GM18858 (cell line): ENCODE measurements at regions not wholly inside any gene's neighbourhood (a gene's known extent, or its start where the extent isn't known, plus 50 kb on each side); places are given as distances from the start of the nearest gene placed in this dataset.
"Not testable (repeated sequence)": the region's sequence is repeated elsewhere in the genome, so short reads cannot be mapped to it uniquely, and the experiment has no call there.

Experiments
- ATAC-seq: cut with Tn5 transposase; IDR thresholded peaks from one replicate; pipeline ENCODE4 v1.9.1; 2021; ENCODE audit not compliant: unreplicated experiment

- not testable (repeated sequence) for ATAC-seq
Observed at GRCh38 chr1:121003230-121003629, 113.7 kb downstream of the PPIAL4A start.

GRCh38 chr1:121006826-121007225, 117.3 kb downstream of the PPIAL4A start:
- not testable (repeated sequence) for ATAC-seq

- ATAC-seq: not testable (repeated sequence)
Observed at GRCh38 chr1:121007755-121008154, 118.2 kb downstream of the PPIAL4A start.

GRCh38 chr1:121008512-121009215, 119.1 kb downstream of the PPIAL4A start:
- ATAC-seq: not testable (repeated sequence)

GRCh38 chr1:121009216-121010057, 119.9 kb downstream of the PPIAL4A start:
- ATAC-seq: not testable (repeated sequence)

- not testable (repeated sequence) for ATAC-seq
Observed at GRCh38 chr1:121010141-121010540, 120.6 kb downstream of the PPIAL4A start.

GRCh38 chr1:121013181-121013580, 123.6 kb downstream of the PPIAL4A start:
- not testable (repeated sequence) for ATAC-seq

- not testable (repeated sequence) for ATAC-seq
Observed at GRCh38 chr1:121016182-121017028, 126.8 kb downstream of the PPIAL4A start.

- ATAC-seq: not testable (repeated sequence)
Observed at GRCh38 chr1:121019715-121020349, 130.3 kb downstream of the PPIAL4A start.

- ATAC-seq: not testable (repeated sequence)
Observed at GRCh38 chr1:121020350-121021236, 131.0 kb downstream of the PPIAL4A start.

- not testable (repeated sequence) for ATAC-seq
Observed at GRCh38 chr1:121021716-121022115, 132.1 kb downstream of the PPIAL4A start.

- ATAC-seq: not testable (repeated sequence)
Observed at GRCh38 chr1:121032878-121033494, 143.4 kb downstream of the PPIAL4A start.

- ATAC-seq: not testable (repeated sequence)
Observed at GRCh38 chr1:121036792-121037191, 147.2 kb downstream of the PPIAL4A start.

- ATAC-seq: not testable (repeated sequence)
Observed at GRCh38 chr1:121040974-121041373, 143.2 kb downstream of the FAM72B start.

- not testable (repeated sequence) for ATAC-seq
Observed at GRCh38 chr1:121041497-121041896, 142.6 kb downstream of the FAM72B start.

- not testable (repeated sequence) for ATAC-seq
Observed at GRCh38 chr1:121042882-121043281, 141.3 kb downstream of the FAM72B start.

GRCh38 chr1:121048293-121048752, 135.8 kb downstream of the FAM72B start:
- ATAC-seq: not testable (repeated sequence)

- not testable (repeated sequence) for ATAC-seq
Observed at GRCh38 chr1:121048769-121049443, 135.2 kb downstream of the FAM72B start.
